K562 (cell line): ENCODE measurements at regions not wholly inside any gene's neighbourhood (a gene's known extent, or its start where the extent isn't known, plus 50 kb on each side); places are given as distances from the start of the nearest gene placed in this dataset.

ENCODE experiments used
- ATAC-seq: fragments of 200-7000 bp; cut with Tn5 transposase; 3 replicates; pipeline ENCODE4 v1.9.1; 2020; ENCODE audit warnings: moderate library complexity
- BruUV-seq: library from RNA; stranded (reverse); fragments of 400-500 nt; replicated peaks from 2 replicates; lab custom pipeline; 2021; lab: Mats Ljungman, UMichigan
- CTCF ChIA-PET: fragments of 300-600 bp; formaldehyde crosslinking; extraction: SDS; loops from one replicate; lab custom pipeline; 2021; ENCODE audit warnings: low intra/inter-chr PET ratio; lab: Yijun Ruan, JAX
- POLR2A ChIA-PET: fragments of 300-600, 350-650 bp; sonication (Branson Sonifier 250); formaldehyde crosslinking; extraction: SDS; loops from one replicate; lab custom pipeline; 2021; ENCODE audit warnings: antibody characterized with exemption, inconsistent platforms; lab: Yijun Ruan, JAX
- DNase-seq, 4 experiments: peaks; one replicate each; pipeline versions ENCODE4 v3.0.0 to v3.0.0-alpha.2; 2011 to 2018; ENCODE audit warnings: low spot score in 3 of 4, mixed read lengths in 3 of 4; ENCODE audit errors: extremely low read depth in 1 of 4
- FAIRE-seq: peaks from 2 replicates; lab custom pipeline; 2011; peaks lifted over from hg19 to GRCh38; lab: Jason Lieb, UNC
- H2AFZ ChIP-seq: 2 replicates; pipeline ENCODE4 v1.6.0; 2011; ENCODE audit warnings: low read depth, low read length, control low read depth, inconsistent platforms
- H3K27ac ChIP-seq: fragments of 200-600 bp; 3 replicates; pipeline ENCODE4 v1.8.0; 2011; ENCODE audit warnings: low read depth, mild to moderate bottlenecking, control low read depth, inconsistent platforms, low read length, moderate library complexity, mixed read lengths; ENCODE audit errors: extremely low read depth
- H3K27me3 ChIP-seq, 2 experiments: fragments of 300-600 bp in 1 of 2; 2 replicates in 1 of 2; 3 replicates in 1 of 2; pipeline versions ENCODE4 v1.6.0 to v1.8.0; 2011; ENCODE audit warnings: inconsistent platforms in 2 of 2, low read length in 2 of 2, mild to moderate bottlenecking in 1 of 2, mixed read lengths in 1 of 2, moderate library complexity in 1 of 2; ENCODE audit not compliant: control insufficient read depth in 2 of 2, insufficient read depth in 2 of 2
- H3K36me3 ChIP-seq: fragments of 300-600 bp; 3 replicates; pipeline ENCODE4 v1.8.0; 2011; ENCODE audit warnings: mild to moderate bottlenecking, low read length, inconsistent platforms; ENCODE audit not compliant: control insufficient read depth, insufficient read depth
- H3K4me1 ChIP-seq, 2 experiments: fragments of 200-600 bp in 1 of 2; replicated peaks in 1 of 2; 2 replicates in 1 of 2; 3 replicates in 1 of 2; pipeline versions ENCODE4 v1.5.1 to v1.8.0; 2011; ENCODE audit warnings: inconsistent platforms in 2 of 2, low read length in 2 of 2, mild to moderate bottlenecking in 1 of 2, mixed read lengths in 1 of 2, moderate library complexity in 1 of 2; ENCODE audit not compliant: control insufficient read depth in 2 of 2, insufficient read depth in 2 of 2
- H3K4me2 ChIP-seq: 2 replicates; pipeline ENCODE4 v1.6.1; 2011; ENCODE audit warnings: low read length, control low read depth, inconsistent platforms, mixed read lengths; ENCODE audit not compliant: insufficient read depth
- H3K4me3 ChIP-seq: fragments of 200-600 bp; sonication (generic), shearing (Covaris generic); 2 replicates; pipeline ENCODE4 v1.5.1; 2016; ENCODE audit warnings: control low read depth, inconsistent platforms
- H3K79me2 ChIP-seq: fragments of 200-600 bp; 3 replicates; pipeline ENCODE4 v1.8.0; 2011; ENCODE audit warnings: low read length, inconsistent platforms; ENCODE audit not compliant: control insufficient read depth, insufficient read depth
- H3K9ac ChIP-seq, 2 experiments: 2 replicates each; pipeline versions ENCODE4 v1.6.0 to v1.6.1; 2011; ENCODE audit warnings: low read depth in 2 of 2, low read length in 2 of 2, control low read depth in 1 of 2, inconsistent platforms in 1 of 2, mild to moderate bottlenecking in 1 of 2, mixed read lengths in 1 of 2; ENCODE audit not compliant: insufficient read depth in 1 of 2
- H3K9me1 ChIP-seq: one replicate; pipeline ENCODE4 v1.6.0; 2011; ENCODE audit warnings: inconsistent platforms, mild to moderate bottlenecking, low read length, moderate library complexity; ENCODE audit not compliant: control insufficient read depth, insufficient read depth
- H3K9me3 ChIP-seq: replicated peaks from 2 replicates; pipeline ENCODE4 v1.5.1; 2011; ENCODE audit warnings: low read depth, low read length, inconsistent platforms; ENCODE audit not compliant: control insufficient read depth, insufficient read depth
- H4K20me1 ChIP-seq: replicated peaks from 2 replicates; pipeline ENCODE4 v1.6.1; 2011; ENCODE audit warnings: low read length, inconsistent platforms, mixed read lengths; ENCODE audit not compliant: control insufficient read depth, insufficient read depth
- CBX1 ChIP-seq: sonication (generic); IDR thresholded peaks from 2 replicates; pipeline ENCODE4 v1.6.1; 2016; ENCODE audit warnings: antibody characterized with exemption, low read depth, mild to moderate bottlenecking
- CREB5 ChIP-seq: fragments of 250-450 bp; sonication (Bioruptor Pico); IDR thresholded peaks from 2 replicates; pipeline ENCODE4 v1.5.0; 2020; ENCODE audit warnings: mild to moderate bottlenecking
- GATA2 ChIP-seq: sonication (generic); formaldehyde crosslinking; IDR thresholded peaks from 2 replicates; pipeline ENCODE4 v1.4.0; 2020; ENCODE audit warnings: mild to moderate bottlenecking, missing genetic modification reagents
- JUN ChIP-seq, 2 experiments: sonication (generic) in 1 of 2; formaldehyde crosslinking in 1 of 2; IDR thresholded peaks; 2 replicates each; pipeline versions ENCODE4 v1.6.1 to v1.8.0; 2012 to 2022; ENCODE audit warnings: borderline replicate concordance in 2 of 2, mild to moderate bottlenecking in 2 of 2, improper control_type of control experiment in 1 of 2, low read depth in 1 of 2, low read length in 1 of 2, missing genetic modification reagents in 1 of 2
- MCM3 ChIP-seq: fragments of 450-650 bp; IDR thresholded peaks from 2 replicates; pipeline ENCODE4 v1.6.1; 2016
- NR3C1 ChIP-seq: sonication (generic); formaldehyde crosslinking; IDR thresholded peaks from 2 replicates; pipeline ENCODE4 v1.8.1; 2022; ENCODE audit warnings: missing genetic modification reagents
- PRDM10 ChIP-seq: fragments of 450-650 bp; IDR thresholded peaks from 2 replicates; pipeline ENCODE4 v1.6.1; 2018; ENCODE audit not compliant: partially characterized antibody
- RBM39 ChIP-seq: fragments of 200-400 bp; formaldehyde crosslinking; optimal IDR thresholded peaks from 2 replicates; pipeline ENCODE3; 2018; ENCODE audit warnings: low read depth, low read length
- RNF2 ChIP-seq: sonication (generic); IDR thresholded peaks from 2 replicates; pipeline ENCODE4 v1.6.1; 2016
- SMARCE1 ChIP-seq: fragments of 450-650 bp; IDR thresholded peaks from 2 replicates; pipeline ENCODE4 v1.7.1; 2016; ENCODE audit warnings: mild to moderate bottlenecking
- XRCC4 ChIP-seq: IDR thresholded peaks from one replicate; pipeline ENCODE4 v1.6.1; 2011; ENCODE audit not compliant: insufficient read depth, insufficient read length; ENCODE audit errors: extremely low read depth
- ZBTB33 ChIP-seq: sonication (generic); formaldehyde crosslinking; IDR thresholded peaks from 2 replicates; pipeline ENCODE4 v1.8.1; 2023; ENCODE audit warnings: mild to moderate bottlenecking, missing genetic modification reagents
- in situ Hi-C: fragments of 300-500 bp; cut with MboI; formaldehyde crosslinking; loops from 4 replicates; pipeline ENCODE4 v1.15.0; 2018; ENCODE audit warnings: inconsistent platforms, mixed read lengths
- intact Hi-C: fragments of 100-400 bp; cut with micrococcal nuclease; formaldehyde crosslinking; loops from 2 replicates; pipeline ENCODE4 v1.14.2; 2022

GRCh38 chr3:102238362-102238761, 196.5 kb upstream of the ZPLD1 start:
- H3K9me3 ChIP-seq, result no peaks in the 10 kb centered on the region
- H2AFZ ChIP-seq, result no peak overlapping the region
- ChIA-PET CTCF (no interaction called here), POLR2A (no interaction called here)
- no peaks in the 10 kb centered on the region for H3K36me3 ChIP-seq
- BruUV-seq, result no TSS peak
- H3K9me1 ChIP-seq, result no peaks in the 10 kb centered on the region
- no peaks in the 10 kb centered on the region for H4K20me1 ChIP-seq
- no peaks in the 10 kb centered on the region for H3K27me3 ChIP-seq
- intact Hi-C loops, result no loop called here
- FAIRE-seq, result no peak
- no peak overlapping the region for H3K27ac ChIP-seq
- no peak overlapping the region for H3K4me3 ChIP-seq
- H3K79me2 ChIP-seq, result no peaks in the 10 kb centered on the region
- no peak for ATAC-seq
- no peak for DNase-seq
- H3K4me1 ChIP-seq, result no peaks in the 10 kb centered on the region
- in situ Hi-C loops, result no loop called here
- no peak overlapping the region for H3K9ac ChIP-seq
- no peak overlapping the region for H3K4me2 ChIP-seq
- TF ChIP-seq ZBTB33 (CRISPR knock-in tag), result no peak
- TF ChIP-seq NR3C1, result no peak
- TF ChIP-seq JUN (IDR thresholded peaks at IDR 0.05; ENCODE audit: borderline replicate concordance, low read depth, low read length), result no peak
- TF ChIP-seq JUN (CRISPR knock-in tag; IDR thresholded peaks at IDR 0.05; ENCODE audit: borderline replicate concordance), result no peak
- no peak for TF ChIP-seq XRCC4
- no peak for TF ChIP-seq PRDM10
- no peak for TF ChIP-seq GATA2 (CRISPR knock-in tag)
- TF ChIP-seq RBM39, result no peak
- no peak for TF ChIP-seq CREB5
- no peak for TF ChIP-seq SMARCE1
- no peak for TF ChIP-seq RNF2
- no peak for TF ChIP-seq MCM3
- no peak for TF ChIP-seq CBX1
